Activated CD8-positive, alpha-beta T cell treated with anti-CD3 and anti-CD28 coated beads, Interleukin-2, amount 10 ng/mL, durations not matched to agents 7 days and 5 days (primary cell): ENCODE measurements at regions not wholly inside any gene's neighbourhood (a gene's known extent, or its start where the extent isn't known, plus 50 kb on each side); places are given as distances from the start of the nearest gene placed in this dataset.
A peak's percentile ranks its signal among the peaks of the same experiment; 100 is the strongest.

Source experiments
- ATAC-seq: fragments of 150-1000 bp; cut with Tn5 transposase; one replicate; pipeline ENCODE4 v1.10.0; 2021; ENCODE audit warnings: moderate library complexity
- CTCF ChIA-PET: fragments of 350-600 bp; sonication (Branson Sonifier 250); formaldehyde crosslinking; loops from one replicate; lab custom pipeline; 2021; ENCODE audit warnings: antibody characterized with exemption; lab: Charles Lee
- POLR2A ChIA-PET: fragments of 350-600 bp; sonication (Branson Sonifier 250); formaldehyde crosslinking; loops from one replicate; lab custom pipeline; 2021; ENCODE audit warnings: antibody characterized with exemption; lab: Charles Lee
- DNase-seq: peaks from one replicate; pipeline ENCODE4 v3.0.0-alpha.2; 2020
- H3K27ac Mint-ChIP-seq: one replicate; pipeline ENCODE4 v1.8.0; 2021; ENCODE audit warnings: mild to moderate bottlenecking, mixed read lengths
- H3K27me3 Mint-ChIP-seq: one replicate; pipeline ENCODE4 v1.8.0; 2021; ENCODE audit warnings: low read depth, mixed read lengths
- H3K36me3 Mint-ChIP-seq: one replicate; pipeline ENCODE4 v1.8.0; 2021; ENCODE audit warnings: low read depth, mixed read lengths
- H3K4me1 Mint-ChIP-seq: one replicate; pipeline ENCODE4 v1.8.0; 2021; ENCODE audit warnings: low read depth, mixed read lengths
- H3K4me3 Mint-ChIP-seq: one replicate; pipeline ENCODE4 v1.8.0; 2021; ENCODE audit warnings: mild to moderate bottlenecking, mixed read lengths
- H3K9me3 Mint-ChIP-seq: one replicate; pipeline ENCODE4 v1.8.0; 2022; ENCODE audit warnings: mixed read lengths; ENCODE audit not compliant: insufficient read depth

DNA sequence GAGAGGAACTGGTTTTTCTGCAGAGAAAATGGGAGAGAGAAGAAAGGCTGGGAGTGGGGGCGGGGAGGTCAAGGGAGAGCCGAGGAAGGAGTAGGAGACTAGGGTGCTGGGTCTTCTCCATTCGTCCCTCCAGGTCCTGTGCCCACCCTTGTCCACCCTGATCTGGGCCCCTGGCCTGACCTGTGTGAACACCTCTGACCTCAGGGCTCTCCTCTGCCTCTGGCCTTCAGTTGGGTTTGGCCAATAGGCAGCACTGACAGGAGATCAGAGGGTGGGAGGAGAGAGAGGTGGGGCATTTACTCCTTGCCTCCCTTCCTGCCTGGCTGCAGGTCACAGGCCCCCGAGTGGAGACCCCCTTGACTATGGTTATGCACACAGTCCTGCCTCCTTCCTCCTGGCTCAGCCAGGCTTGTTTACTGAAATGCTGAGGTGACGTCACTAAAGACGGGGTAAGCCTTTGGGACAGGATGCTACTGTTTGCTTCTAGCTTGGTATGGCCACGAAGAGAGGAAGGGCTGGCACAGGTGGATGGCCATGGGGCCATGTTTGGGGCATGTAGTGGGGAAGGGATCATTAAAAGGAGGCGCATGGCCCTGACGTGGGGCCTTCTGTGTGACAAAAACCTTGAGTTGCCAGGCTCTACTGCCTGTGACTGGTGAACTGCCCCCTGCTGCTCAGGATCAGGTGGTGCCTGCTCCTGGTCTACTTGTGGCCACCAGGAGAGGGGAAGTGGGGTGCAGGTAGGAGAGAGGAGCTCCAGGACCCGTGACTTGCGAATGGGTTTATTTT, 248.7 kb upstream of the CSF3R start:
- Mint-ChIP-seq H3K36me3 (no peaks in the 10 kb centered on the region), H3K27me3 (peaks cover 29% of the 10 kb centered on the region), H3K4me1 (peaks cover 6% of the 10 kb centered on the region), H3K4me3 (no peak overlapping the region), H3K9me3 (no peaks in the 10 kb centered on the region), H3K27ac (peak overlapping the region; percentile 50)
- CTCF ChIA-PET: no interaction called here
- no peak for DNase-seq
- POLR2A ChIA-PET: no interaction called here
- ATAC-seq: no peak

GRCh38 chr1:36730599-36730998, 247.9 kb upstream of the CSF3R start:
- peaks cover 29% of the 10 kb centered on the region for H3K27me3 Mint-ChIP-seq
- POLR2A ChIA-PET: no interaction called here
- peak overlapping the region; percentile 26 for H3K4me3 Mint-ChIP-seq
- H3K4me1 Mint-ChIP-seq: peaks cover 6% of the 10 kb centered on the region
- peak overlapping the region; percentile 68 for H3K27ac Mint-ChIP-seq
- DNase-seq: no peak
- ATAC-seq: no peak
- no peaks in the 10 kb centered on the region for H3K9me3 Mint-ChIP-seq
- no peaks in the 10 kb centered on the region for H3K36me3 Mint-ChIP-seq
- CTCF ChIA-PET: no interaction called here

DNA sequence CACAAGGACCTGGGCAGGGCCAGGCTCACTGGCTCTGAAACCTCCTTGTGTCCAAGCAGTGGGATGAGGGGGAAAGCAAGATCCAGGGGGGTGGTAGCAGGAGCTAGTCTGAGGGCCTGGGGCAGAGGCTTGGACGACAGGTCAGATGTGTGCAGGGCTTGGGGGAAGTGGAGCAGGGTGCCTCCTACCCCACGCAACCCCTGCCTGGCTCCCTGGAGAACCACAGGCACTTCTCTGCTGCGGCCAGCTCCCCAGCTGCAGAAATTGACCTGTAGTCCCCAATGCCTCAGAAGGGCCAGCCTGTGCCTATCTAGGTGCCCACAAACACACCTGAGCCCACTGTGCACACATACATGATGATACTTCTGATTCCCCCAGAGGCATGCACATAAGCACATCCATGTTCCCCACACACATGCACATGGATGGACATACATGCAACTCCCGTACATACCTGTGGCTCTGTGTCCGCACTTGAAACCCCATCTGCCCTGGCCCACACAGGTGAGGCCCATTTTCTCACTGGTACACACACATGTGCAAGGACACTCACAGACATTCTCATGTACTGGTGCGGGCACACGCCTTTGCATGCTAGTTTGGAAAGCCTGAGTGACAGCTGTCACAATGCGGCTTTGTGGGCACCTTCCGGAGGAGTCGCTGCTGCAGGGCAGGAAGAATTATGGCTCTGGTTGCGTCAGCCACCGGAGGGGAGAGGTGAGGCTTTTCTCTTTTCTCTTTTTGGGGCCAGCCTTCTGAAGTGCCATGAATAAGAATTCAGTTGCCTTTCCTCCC, 247.2 kb upstream of the CSF3R start:
- Mint-ChIP-seq H3K9me3 (no peaks in the 10 kb centered on the region), H3K27ac (peak overlapping the region; percentile 68), H3K4me1 (peaks cover 6% of the 10 kb centered on the region), H3K27me3 (peaks cover 24% of the 10 kb centered on the region), H3K36me3 (no peaks in the 10 kb centered on the region), H3K4me3 (peak overlapping the region; percentile 26)
- peak; percentile 33 for ATAC-seq
- POLR2A ChIA-PET: no interaction called here
- CTCF ChIA-PET: no interaction called here
- peak; percentile 38 for DNase-seq

- POLR2A ChIA-PET: no interaction called here
- DNase-seq (no peak), ATAC-seq (no peak)
- CTCF ChIA-PET: no interaction called here
- Mint-ChIP-seq H3K27me3 (peaks cover 22% of the 10 kb centered on the region), H3K4me1 (peaks cover 6% of the 10 kb centered on the region), H3K36me3 (no peaks in the 10 kb centered on the region), H3K27ac (no peak overlapping the region), H3K4me3 (no peak overlapping the region), H3K9me3 (no peaks in the 10 kb centered on the region)
Observed at GRCh38 chr1:36729289-36729688, 246.6 kb upstream of the CSF3R start.

- ChIA-PET CTCF (no interaction called here), POLR2A (no interaction called here)
- Mint-ChIP-seq H3K27me3 (peaks cover 21% of the 10 kb centered on the region), H3K27ac (no peak overlapping the region), H3K9me3 (no peaks in the 10 kb centered on the region), H3K4me3 (no peak overlapping the region), H3K4me1 (peaks cover 6% of the 10 kb centered on the region), H3K36me3 (no peaks in the 10 kb centered on the region)
- no peak for DNase-seq
- ATAC-seq: no peak
Observed at GRCh38 chr1:36728846-36729245, 246.1 kb upstream of the CSF3R start.

DNA sequence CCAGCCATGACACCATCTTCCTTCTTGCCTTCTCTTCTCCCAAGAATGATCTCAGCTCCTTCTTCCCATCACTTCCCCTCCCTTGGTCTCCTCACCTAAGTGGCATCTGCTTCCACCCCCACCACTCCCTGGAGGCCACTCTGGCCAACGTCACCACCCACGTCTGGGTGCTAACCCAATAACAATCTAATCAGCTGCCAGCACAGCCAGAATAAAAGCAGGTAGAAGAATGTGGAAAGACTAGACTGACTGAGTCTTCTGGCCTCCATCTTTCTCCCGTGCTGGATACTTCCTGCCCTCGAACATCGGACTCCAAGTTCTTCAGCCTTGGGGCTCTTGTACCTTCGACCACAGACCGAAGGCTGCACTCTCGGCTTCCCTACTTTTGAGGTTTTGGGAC, 245.3 kb upstream of the CSF3R start:
- Mint-ChIP-seq H3K4me3 (no peak overlapping the region), H3K9me3 (no peaks in the 10 kb centered on the region), H3K36me3 (no peaks in the 10 kb centered on the region), H3K27ac (no peak overlapping the region), H3K4me1 (peaks cover 6% of the 10 kb centered on the region), H3K27me3 (peaks cover 21% of the 10 kb centered on the region)
- ChIA-PET CTCF (no interaction called here), POLR2A (no interaction called here)
- no peak for DNase-seq
- no peak for ATAC-seq

- no peak for ATAC-seq
- no peak overlapping the region for H3K27ac Mint-ChIP-seq
- H3K36me3 Mint-ChIP-seq: no peaks in the 10 kb centered on the region
- DNase-seq: no peak
- peaks cover 4% of the 10 kb centered on the region for H3K4me1 Mint-ChIP-seq
- H3K9me3 Mint-ChIP-seq: no peaks in the 10 kb centered on the region
- H3K4me3 Mint-ChIP-seq: no peak overlapping the region
- peaks cover 13% of the 10 kb centered on the region for H3K27me3 Mint-ChIP-seq
- ChIA-PET CTCF (no interaction called here), POLR2A (no interaction called here)
Observed at GRCh38 chr1:36725151-36725550, 242.4 kb upstream of the CSF3R start.

DNA sequence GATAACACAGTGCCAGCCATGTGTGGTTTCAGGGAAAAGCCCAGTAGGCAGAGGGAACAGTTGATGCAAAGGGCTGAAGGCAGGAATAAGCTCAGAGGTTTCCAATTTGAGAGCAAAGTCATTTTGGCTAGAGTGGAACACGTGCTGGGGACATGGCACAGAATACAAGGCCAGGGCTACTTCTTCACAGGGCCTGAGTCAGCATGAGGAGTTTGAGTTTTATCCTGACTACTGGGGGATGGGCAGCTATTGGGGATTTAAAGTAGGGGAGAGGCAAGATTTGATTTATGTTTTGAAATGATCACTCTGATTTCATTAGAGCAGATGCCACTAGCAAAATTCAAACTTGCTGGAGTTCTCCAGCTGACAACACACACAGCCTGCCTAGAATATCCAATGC, 241.1 kb upstream of the CSF3R start:
- Mint-ChIP-seq H3K4me1 (no peaks in the 10 kb centered on the region), H3K27me3 (peaks cover 7% of the 10 kb centered on the region), H3K9me3 (no peaks in the 10 kb centered on the region), H3K4me3 (no peak overlapping the region), H3K27ac (no peak overlapping the region), H3K36me3 (no peaks in the 10 kb centered on the region)
- no peak for ATAC-seq
- POLR2A ChIA-PET: no interaction called here
- CTCF ChIA-PET: no interaction called here
- DNase-seq: no peak

- no peak overlapping the region for H3K27ac Mint-ChIP-seq
- CTCF ChIA-PET: no interaction called here
- H3K36me3 Mint-ChIP-seq: no peaks in the 10 kb centered on the region
- POLR2A ChIA-PET: no interaction called here
- H3K9me3 Mint-ChIP-seq: no peaks in the 10 kb centered on the region
- H3K4me3 Mint-ChIP-seq: no peak overlapping the region
- no peak for DNase-seq
- H3K4me1 Mint-ChIP-seq: no peaks in the 10 kb centered on the region
- peaks cover 9% of the 10 kb centered on the region for H3K27me3 Mint-ChIP-seq
- no peak for ATAC-seq
Observed at GRCh38 chr1:36722871-36723270, 240.2 kb upstream of the CSF3R start.

DNA sequence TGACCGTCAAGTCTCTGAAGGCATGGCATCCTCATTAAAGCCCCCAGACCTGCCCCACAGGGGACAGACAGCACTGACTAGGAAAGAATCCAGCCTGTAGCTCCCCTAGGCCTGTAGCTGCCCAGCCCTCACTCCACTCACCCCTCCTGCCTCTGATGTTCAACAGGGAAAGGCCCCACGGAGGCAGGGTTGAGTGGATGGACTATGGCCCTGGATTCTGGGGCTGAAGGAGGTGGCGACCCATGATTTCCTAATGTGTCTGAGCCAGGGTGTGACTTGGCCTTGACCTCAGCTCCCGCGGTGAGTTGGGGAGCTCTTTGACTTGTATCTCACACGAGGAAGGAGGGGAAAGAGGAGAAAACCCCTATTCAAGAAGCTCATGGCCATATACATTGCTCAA, 238.5 kb upstream of the CSF3R start:
- H3K27ac Mint-ChIP-seq: no peak overlapping the region
- no peak for ATAC-seq
- POLR2A ChIA-PET: no interaction called here
- no peaks in the 10 kb centered on the region for H3K9me3 Mint-ChIP-seq
- no peak overlapping the region for H3K4me3 Mint-ChIP-seq
- no peaks in the 10 kb centered on the region for H3K36me3 Mint-ChIP-seq
- H3K27me3 Mint-ChIP-seq: peaks cover 16% of the 10 kb centered on the region
- DNase-seq: no peak
- H3K4me1 Mint-ChIP-seq: peaks cover 3% of the 10 kb centered on the region
- CTCF ChIA-PET: no interaction called here

GRCh38 chr1:36717431-36717830, 234.7 kb upstream of the CSF3R start:
- H3K9me3 Mint-ChIP-seq: no peaks in the 10 kb centered on the region
- DNase-seq (no peak), ATAC-seq (no peak)
- peaks cover 31% of the 10 kb centered on the region for H3K27me3 Mint-ChIP-seq
- H3K4me3 Mint-ChIP-seq: no peak overlapping the region
- CTCF ChIA-PET: interaction anchor here (2.0 kb wide), 1 partner anchor 201 kb away, joined by 6 read pairs; no protein-coding TSS in a partner anchor
- POLR2A ChIA-PET: no interaction called here
- peaks cover 3% of the 10 kb centered on the region for H3K4me1 Mint-ChIP-seq
- no peak overlapping the region for H3K27ac Mint-ChIP-seq
- H3K36me3 Mint-ChIP-seq: no peaks in the 10 kb centered on the region

DNA sequence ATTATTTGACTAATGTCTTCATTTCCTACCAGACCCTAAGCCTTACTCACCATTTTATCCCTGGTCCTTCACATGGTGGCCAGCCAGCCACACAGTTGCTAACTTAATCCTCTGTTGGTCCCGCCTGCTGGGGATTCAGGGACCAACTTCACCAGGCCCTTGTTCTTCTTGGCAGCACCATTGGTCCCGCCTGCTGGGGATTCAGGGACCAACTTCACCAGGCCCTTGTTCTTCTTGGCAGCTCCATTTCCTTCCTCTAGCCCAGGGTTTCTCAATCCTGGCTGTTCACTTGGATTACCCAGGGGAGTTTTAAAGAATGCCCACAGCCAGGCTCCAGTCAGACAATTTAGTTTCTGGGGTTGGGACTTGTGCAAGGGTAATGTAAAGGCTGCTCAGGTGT, 233.1 kb upstream of the CSF3R start:
- Mint-ChIP-seq H3K27ac (no peak overlapping the region), H3K9me3 (no peaks in the 10 kb centered on the region), H3K36me3 (no peaks in the 10 kb centered on the region), H3K4me1 (peaks cover 3% of the 10 kb centered on the region), H3K27me3 (peaks cover 44% of the 10 kb centered on the region), H3K4me3 (no peak overlapping the region)
- DNase-seq (no peak), ATAC-seq (no peak)
- CTCF ChIA-PET: interaction anchor here (2.0 kb wide), 1 partner anchor 199 kb away, joined by 6 read pairs; no protein-coding TSS in a partner anchor
- POLR2A ChIA-PET: no interaction called here
